ENCODE measurements at regions not wholly inside any gene's neighbourhood (a gene's known extent, or its start where the extent isn't known, plus 50 kb on each side); places are given as distances from the start of the nearest gene placed in this dataset.

DNA sequence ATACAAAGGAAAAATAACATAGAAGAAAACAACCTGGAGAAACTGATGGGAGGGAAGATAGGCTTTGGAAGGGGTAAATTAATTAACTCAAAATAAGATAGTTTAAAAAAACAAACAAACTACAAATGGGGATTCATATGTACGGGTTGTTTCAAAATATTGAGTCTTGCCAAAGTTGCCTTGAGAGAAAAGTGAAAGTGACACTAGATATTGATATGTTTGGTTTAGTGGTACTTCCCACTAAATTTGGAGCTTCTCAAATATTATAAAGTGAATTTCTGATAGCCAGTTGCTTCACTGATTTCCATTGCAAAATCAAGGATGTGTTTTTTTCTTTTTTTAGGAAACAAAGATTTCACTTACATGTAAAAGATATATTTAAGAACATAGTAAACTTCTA lies 149.5 kb upstream of the RUNX1 start:
- no peak overlapping the region for H3K27ac ChIP-seq
- 18% methylated on average over 1 of the region's 1 CpG for WGBS (ENCODE audit: insufficient coverage, low coverage, low lambda C conversion rate, missing lambda C conversion rate)
- TF ChIP-seq, protein P1, sequence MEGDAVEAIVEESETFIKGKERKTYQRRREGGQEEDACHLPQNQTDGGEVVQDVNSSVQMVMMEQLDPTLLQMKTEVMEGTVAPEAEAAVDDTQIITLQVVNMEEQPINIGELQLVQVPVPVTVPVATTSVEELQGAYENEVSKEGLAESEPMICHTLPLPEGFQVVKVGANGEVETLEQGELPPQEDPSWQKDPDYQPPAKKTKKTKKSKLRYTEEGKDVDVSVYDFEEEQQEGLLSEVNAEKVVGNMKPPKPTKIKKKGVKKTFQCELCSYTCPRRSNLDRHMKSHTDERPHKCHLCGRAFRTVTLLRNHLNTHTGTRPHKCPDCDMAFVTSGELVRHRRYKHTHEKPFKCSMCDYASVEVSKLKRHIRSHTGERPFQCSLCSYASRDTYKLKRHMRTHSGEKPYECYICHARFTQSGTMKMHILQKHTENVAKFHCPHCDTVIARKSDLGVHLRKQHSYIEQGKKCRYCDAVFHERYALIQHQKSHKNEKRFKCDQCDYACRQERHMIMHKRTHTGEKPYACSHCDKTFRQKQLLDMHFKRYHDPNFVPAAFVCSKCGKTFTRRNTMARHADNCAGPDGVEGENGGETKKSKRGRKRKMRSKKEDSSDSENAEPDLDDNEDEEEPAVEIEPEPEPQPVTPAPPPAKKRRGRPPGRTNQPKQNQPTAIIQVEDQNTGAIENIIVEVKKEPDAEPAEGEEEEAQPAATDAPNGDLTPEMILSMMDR (IDR thresholded peaks at IDR 0.05) = no peak
- TF ChIP-seq POLR2A (IDR thresholded peaks at IDR 0.05) = no peak

DNA sequence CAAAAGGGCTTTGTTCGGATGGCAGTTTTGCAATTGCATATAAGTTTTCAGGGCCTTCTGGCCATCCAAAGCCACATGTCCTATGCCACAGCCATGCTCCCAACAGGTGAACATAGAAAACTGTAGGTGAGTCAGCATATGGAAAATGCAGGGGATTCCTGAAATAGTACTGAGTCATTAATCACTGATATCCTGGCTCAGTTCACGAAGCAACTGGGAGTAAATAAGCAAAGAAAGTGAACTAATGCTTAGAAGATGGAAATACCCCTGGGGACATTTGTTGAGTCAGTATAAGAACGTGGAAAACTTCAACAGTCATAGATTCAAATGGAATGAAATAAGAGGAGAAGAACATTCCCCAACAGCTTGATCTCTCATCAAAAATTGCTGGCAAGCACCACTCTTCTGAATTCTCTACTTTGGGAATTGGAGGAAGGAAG lies 148.9 kb upstream of the RUNX1 start:
- WGBS (ENCODE audit: insufficient coverage, low coverage, low lambda C conversion rate, missing lambda C conversion rate) = 36% methylated on average over 2 of the region's 3 CpGs
- Histone ChIP-seq H3K27ac (no peak overlapping the region), H3K4me3 (no peak overlapping the region), H3K36me3 (no peaks in the 10 kb centered on the region), H3K27me3 (no peaks in the 10 kb centered on the region), H3K9me3 (no peaks in the 10 kb centered on the region), H3K4me1 (no peaks in the 10 kb centered on the region)
- ATAC-seq (no peak), DNase-seq (no peak)
- intact Hi-C loops (cut with DNase I) = no loop called here
- TF ChIP-seq POLR2A (IDR thresholded peaks at IDR 0.05) = no peak
- TF ChIP-seq, protein P1 (IDR thresholded peaks at IDR 0.05) = no peak

More for the DNA sequence above, 149.5 kb upstream of the RUNX1 start:
- DNase-seq (no peak), ATAC-seq (no peak)
- Histone ChIP-seq H3K9me3 (no peaks in the 10 kb centered on the region), H3K4me3 (no peak overlapping the region), H3K27me3 (no peaks in the 10 kb centered on the region), H3K4me1 (no peaks in the 10 kb centered on the region), H3K36me3 (no peaks in the 10 kb centered on the region)
- intact Hi-C loops (cut with DNase I) = no loop called here

DNA sequence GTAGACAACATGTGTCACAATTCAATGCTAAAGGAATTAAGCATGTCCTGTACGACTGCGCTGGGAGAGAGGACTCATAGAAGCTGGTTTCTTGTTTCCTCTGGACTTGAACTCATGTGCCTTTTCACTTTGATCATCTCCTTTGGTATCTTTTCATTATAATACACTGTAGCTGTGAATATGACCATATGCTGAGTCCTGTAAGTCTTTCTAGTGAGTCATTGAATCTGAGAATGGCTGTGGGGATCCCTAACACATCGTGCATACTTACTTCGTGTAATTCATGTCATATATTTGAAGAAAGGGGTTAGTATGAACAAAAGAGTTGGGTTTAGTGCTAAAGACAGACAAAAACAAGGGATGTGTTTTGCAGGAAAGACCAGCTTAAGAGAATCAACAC lies 148.1 kb upstream of the RUNX1 start:
- DNase-seq (no peak), ATAC-seq (no peak)
- Histone ChIP-seq H3K4me1 (no peaks in the 10 kb centered on the region), H3K36me3 (no peaks in the 10 kb centered on the region), H3K27me3 (no peaks in the 10 kb centered on the region), H3K4me3 (no peak overlapping the region), H3K9me3 (no peaks in the 10 kb centered on the region), H3K27ac (no peak overlapping the region)
- WGBS (ENCODE audit: insufficient coverage, low coverage, low lambda C conversion rate, missing lambda C conversion rate) = 71% methylated on average over 4 of the region's 4 CpGs
- TF ChIP-seq POLR2A (IDR thresholded peaks at IDR 0.05) = no peak
- TF ChIP-seq, protein P1 (IDR thresholded peaks at IDR 0.05) = no peak
- intact Hi-C loops (cut with DNase I) = no loop called here

DNA sequence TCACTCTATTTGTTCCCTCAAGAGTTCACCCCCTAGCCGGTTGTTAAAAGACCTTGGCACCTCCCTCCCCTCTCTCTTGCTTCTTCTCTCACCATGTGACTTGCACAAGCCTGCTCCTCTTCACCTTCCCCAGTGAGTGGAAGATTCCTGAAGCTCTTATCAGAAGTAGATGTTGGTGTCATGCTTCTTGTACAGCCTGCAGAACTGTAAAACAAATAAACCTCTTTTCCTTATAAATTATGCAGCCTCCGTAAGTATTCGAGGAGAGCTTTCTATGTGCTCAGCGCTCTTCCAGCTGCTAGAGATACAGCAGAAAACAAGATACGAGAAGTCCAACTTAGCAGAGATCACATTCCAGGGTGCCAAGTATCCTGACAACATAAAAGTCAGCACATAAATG lies 147.0 kb upstream of the RUNX1 start:
- H3K9me3 ChIP-seq = no peaks in the 10 kb centered on the region
- WGBS (ENCODE audit: insufficient coverage, low coverage, low lambda C conversion rate, missing lambda C conversion rate) = 59% methylated on average over 5 of the region's 5 CpGs
- no peak for DNase-seq
- TF ChIP-seq POLR2A (IDR thresholded peaks at IDR 0.05) = no peak
- TF ChIP-seq, protein P1 (IDR thresholded peaks at IDR 0.05) = no peak
- H3K4me3 ChIP-seq = no peak overlapping the region
- H3K4me1 ChIP-seq = no peaks in the 10 kb centered on the region
- intact Hi-C loops (cut with DNase I) = no loop called here
- H3K27me3 ChIP-seq = no peaks in the 10 kb centered on the region
- no peak overlapping the region for H3K27ac ChIP-seq
- no peak for ATAC-seq
- no peaks in the 10 kb centered on the region for H3K36me3 ChIP-seq

DNA sequence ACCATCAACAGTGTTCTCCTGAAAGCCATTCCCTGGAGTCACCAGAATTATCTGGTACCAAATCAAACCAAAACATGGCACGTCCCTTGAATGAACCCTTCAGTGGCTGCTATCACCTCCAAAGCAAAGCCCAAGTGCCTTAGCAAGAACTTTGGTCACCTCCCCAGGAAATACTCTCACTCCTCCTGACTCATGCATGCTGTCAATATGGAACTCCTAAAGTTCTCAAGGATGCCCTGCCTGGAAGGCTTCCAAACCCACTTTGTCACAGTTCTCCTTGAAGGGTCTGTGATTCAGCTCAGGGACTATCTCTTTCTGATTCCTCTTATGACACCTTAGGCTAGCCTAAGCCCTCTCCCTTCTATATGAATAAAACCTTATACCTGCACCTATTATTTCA lies 146.1 kb upstream of the RUNX1 start:
- intact Hi-C loops (cut with DNase I) = no loop called here
- DNase-seq (no peak), ATAC-seq (no peak)
- no peak overlapping the region for H3K27ac ChIP-seq
- no peaks in the 10 kb centered on the region for H3K36me3 ChIP-seq
- no peaks in the 10 kb centered on the region for H3K4me1 ChIP-seq
- TF ChIP-seq, protein P1 (IDR thresholded peaks at IDR 0.05) = no peak
- no peak for TF ChIP-seq POLR2A (IDR thresholded peaks at IDR 0.05)
- H3K27me3 ChIP-seq = no peaks in the 10 kb centered on the region
- WGBS (ENCODE audit: insufficient coverage, low coverage, low lambda C conversion rate, missing lambda C conversion rate) = 75% methylated on average over 1 of the region's 1 CpG
- no peaks in the 10 kb centered on the region for H3K9me3 ChIP-seq
- H3K4me3 ChIP-seq = no peak overlapping the region
